HEK293 (cell line): ENCODE measurements at regions not wholly inside any gene's neighbourhood (a gene's known extent, or its start where the extent isn't known, plus 50 kb on each side); places are given as distances from the start of the nearest gene placed in this dataset.

ENCODE experiments used
- CTCF ChIP-seq: fragments of 450-650 bp; formaldehyde crosslinking; IDR thresholded peaks from 2 replicates; pipeline ENCODE4 v1.5.1; 2016; ENCODE audit warnings: missing biosample characterization, missing genetic modification characterization
- HIC1 ChIP-seq: fragments of 450-650 bp; formaldehyde crosslinking; IDR thresholded peaks from 2 replicates; pipeline ENCODE4 v1.5.1; 2016; ENCODE audit warnings: missing biosample characterization, missing genetic modification characterization
- MEIS1 ChIP-seq: sonication (generic); formaldehyde crosslinking; IDR thresholded peaks from 2 replicates; pipeline ENCODE4 v1.8.1; 2022; ENCODE audit warnings: missing genetic modification reagents, mild to moderate bottlenecking, borderline replicate concordance
- ZBTB1 ChIP-seq: fragments of 450-650 bp; formaldehyde crosslinking; IDR thresholded peaks from 2 replicates; pipeline ENCODE4 v1.5.1; 2016; ENCODE audit warnings: missing biosample characterization, missing genetic modification characterization
- ZIC2 ChIP-seq: fragments of 450-650 bp; formaldehyde crosslinking; IDR thresholded peaks from 2 replicates; pipeline ENCODE4 v1.5.1; 2016; ENCODE audit warnings: missing biosample characterization, missing genetic modification characterization
- ZNF121 ChIP-seq: fragments of 450-650 bp; formaldehyde crosslinking; IDR thresholded peaks from 2 replicates; pipeline ENCODE4 v1.5.1; 2016; ENCODE audit warnings: missing biosample characterization, missing genetic modification characterization
- ZNF138 ChIP-seq: fragments of 450-650 bp; formaldehyde crosslinking; IDR thresholded peaks from 2 replicates; pipeline ENCODE4 v1.5.1; 2016; ENCODE audit warnings: missing biosample characterization, missing genetic modification characterization, borderline replicate concordance
- ZNF311 ChIP-seq: fragments of 450-650 bp; formaldehyde crosslinking; IDR thresholded peaks from 2 replicates; pipeline ENCODE4 v1.5.1; 2017; ENCODE audit warnings: missing biosample characterization, missing genetic modification characterization, borderline replicate concordance
- ZNF501 ChIP-seq: fragments of 450-650 bp; formaldehyde crosslinking; IDR thresholded peaks from 2 replicates; pipeline ENCODE4 v1.5.1; 2016; ENCODE audit warnings: missing biosample characterization, missing genetic modification characterization
- ZNF571 ChIP-seq: fragments of 450-650 bp; formaldehyde crosslinking; IDR thresholded peaks from 2 replicates; pipeline ENCODE4 v1.5.0; 2017; ENCODE audit warnings: missing biosample characterization, missing genetic modification characterization
- TF ChIP-seq, protein P1 (sequence below): fragments of 450-650 bp; formaldehyde crosslinking; IDR thresholded peaks from 2 replicates; pipeline ENCODE4 v1.5.1; 2016; ENCODE audit warnings: missing biosample characterization, missing genetic modification characterization, low read depth
- TF ChIP-seq, protein P2 (sequence below): fragments of 450-650 bp; formaldehyde crosslinking; IDR thresholded peaks from 2 replicates; pipeline ENCODE4 v1.5.1; 2016; ENCODE audit warnings: missing biosample characterization, missing genetic modification characterization, low read depth
- TF ChIP-seq, protein P3 (sequence below): fragments of 450-650 bp; formaldehyde crosslinking; IDR thresholded peaks from 2 replicates; pipeline ENCODE4 v1.5.1; 2017; ENCODE audit warnings: missing biosample characterization, missing genetic modification characterization

GRCh38 chr2:217664761-217665160 lies 338.0 kb downstream of the TNS1 start:
- TF ChIP-seq ZIC2 (tag by site-specific recombination): no peak
- no peak for TF ChIP-seq CTCF
- TF ChIP-seq ZNF138: no peak
- TF ChIP-seq MEIS1 (CRISPR knock-in tag): no peak
- TF ChIP-seq, protein P1, sequence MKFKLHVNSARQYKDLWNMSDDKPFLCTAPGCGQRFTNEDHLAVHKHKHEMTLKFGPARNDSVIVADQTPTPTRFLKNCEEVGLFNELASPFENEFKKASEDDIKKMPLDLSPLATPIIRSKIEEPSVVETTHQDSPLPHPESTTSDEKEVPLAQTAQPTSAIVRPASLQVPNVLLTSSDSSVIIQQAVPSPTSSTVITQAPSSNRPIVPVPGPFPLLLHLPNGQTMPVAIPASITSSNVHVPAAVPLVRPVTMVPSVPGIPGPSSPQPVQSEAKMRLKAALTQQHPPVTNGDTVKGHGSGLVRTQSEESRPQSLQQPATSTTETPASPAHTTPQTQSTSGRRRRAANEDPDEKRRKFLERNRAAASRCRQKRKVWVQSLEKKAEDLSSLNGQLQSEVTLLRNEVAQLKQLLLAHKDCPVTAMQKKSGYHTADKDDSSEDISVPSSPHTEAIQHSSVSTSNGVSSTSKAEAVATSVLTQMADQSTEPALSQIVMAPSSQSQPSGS: no peak
- no peak for TF ChIP-seq ZNF571
- TF ChIP-seq, protein P2, sequence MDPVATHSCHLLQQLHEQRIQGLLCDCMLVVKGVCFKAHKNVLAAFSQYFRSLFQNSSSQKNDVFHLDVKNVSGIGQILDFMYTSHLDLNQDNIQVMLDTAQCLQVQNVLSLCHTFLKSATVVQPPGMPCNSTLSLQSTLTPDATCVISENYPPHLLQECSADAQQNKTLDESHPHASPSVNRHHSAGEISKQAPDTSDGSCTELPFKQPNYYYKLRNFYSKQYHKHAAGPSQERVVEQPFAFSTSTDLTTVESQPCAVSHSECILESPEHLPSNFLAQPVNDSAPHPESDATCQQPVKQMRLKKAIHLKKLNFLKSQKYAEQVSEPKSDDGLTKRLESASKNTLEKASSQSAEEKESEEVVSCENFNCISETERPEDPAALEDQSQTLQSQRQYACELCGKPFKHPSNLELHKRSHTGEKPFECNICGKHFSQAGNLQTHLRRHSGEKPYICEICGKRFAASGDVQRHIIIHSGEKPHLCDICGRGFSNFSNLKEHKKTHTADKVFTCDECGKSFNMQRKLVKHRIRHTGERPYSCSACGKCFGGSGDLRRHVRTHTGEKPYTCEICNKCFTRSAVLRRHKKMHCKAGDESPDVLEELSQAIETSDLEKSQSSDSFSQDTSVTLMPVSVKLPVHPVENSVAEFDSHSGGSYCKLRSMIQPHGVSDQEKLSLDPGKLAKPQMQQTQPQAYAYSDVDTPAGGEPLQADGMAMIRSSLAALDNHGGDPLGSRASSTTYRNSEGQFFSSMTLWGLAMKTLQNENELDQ (tag by site-specific recombination): no peak
- TF ChIP-seq HIC1 (tag by site-specific recombination): no peak
- no peak for TF ChIP-seq ZBTB1 (tag by site-specific recombination)
- TF ChIP-seq ZNF121 (tag by site-specific recombination): no peak
- TF ChIP-seq, protein P3, sequence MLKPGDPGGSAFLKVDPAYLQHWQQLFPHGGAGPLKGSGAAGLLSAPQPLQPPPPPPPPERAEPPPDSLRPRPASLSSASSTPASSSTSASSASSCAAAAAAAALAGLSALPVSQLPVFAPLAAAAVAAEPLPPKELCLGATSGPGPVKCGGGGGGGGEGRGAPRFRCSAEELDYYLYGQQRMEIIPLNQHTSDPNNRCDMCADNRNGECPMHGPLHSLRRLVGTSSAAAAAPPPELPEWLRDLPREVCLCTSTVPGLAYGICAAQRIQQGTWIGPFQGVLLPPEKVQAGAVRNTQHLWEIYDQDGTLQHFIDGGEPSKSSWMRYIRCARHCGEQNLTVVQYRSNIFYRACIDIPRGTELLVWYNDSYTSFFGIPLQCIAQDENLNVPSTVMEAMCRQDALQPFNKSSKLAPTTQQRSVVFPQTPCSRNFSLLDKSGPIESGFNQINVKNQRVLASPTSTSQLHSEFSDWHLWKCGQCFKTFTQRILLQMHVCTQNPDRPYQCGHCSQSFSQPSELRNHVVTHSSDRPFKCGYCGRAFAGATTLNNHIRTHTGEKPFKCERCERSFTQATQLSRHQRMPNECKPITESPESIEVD (tag by site-specific recombination): no peak
- TF ChIP-seq ZNF311: no peak
- TF ChIP-seq ZNF501 (tag by site-specific recombination): no peak
